GM21529 (cell line): ENCODE measurements at regions not wholly inside any gene's neighbourhood (a gene's known extent, or its start where the extent isn't known, plus 50 kb on each side); places are given as distances from the start of the nearest gene placed in this dataset.
"Not testable (repeated sequence)": the region's sequence is repeated elsewhere in the genome, so short reads cannot be mapped to it uniquely, and the experiment has no call there.

Source experiments
- ATAC-seq: cut with Tn5 transposase; IDR thresholded peaks from one replicate; pipeline ENCODE4 v1.9.1; 2021; ENCODE audit not compliant: unreplicated experiment

DNA sequence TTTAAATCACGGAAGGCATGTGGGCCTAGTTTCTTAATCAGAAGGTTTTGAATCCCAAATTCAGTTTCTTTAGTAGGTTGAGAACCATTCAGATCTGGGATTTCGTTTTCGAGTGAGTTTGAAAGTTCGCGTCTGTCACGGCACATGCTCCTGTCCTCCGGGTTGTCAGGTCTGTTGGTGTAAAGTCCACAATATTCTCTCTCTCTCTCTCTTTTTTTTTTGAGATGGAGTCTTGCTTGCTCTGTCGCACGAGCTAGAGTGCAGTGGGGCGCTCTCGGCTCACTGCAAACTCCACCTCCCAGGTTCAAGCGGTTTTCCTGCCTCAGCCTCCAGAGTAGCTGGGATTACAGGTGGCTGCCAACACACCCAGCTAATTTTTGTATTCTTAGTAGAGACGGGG lies 4390.6 kb upstream of the TPTE start:
- ATAC-seq: not testable (repeated sequence)

DNA sequence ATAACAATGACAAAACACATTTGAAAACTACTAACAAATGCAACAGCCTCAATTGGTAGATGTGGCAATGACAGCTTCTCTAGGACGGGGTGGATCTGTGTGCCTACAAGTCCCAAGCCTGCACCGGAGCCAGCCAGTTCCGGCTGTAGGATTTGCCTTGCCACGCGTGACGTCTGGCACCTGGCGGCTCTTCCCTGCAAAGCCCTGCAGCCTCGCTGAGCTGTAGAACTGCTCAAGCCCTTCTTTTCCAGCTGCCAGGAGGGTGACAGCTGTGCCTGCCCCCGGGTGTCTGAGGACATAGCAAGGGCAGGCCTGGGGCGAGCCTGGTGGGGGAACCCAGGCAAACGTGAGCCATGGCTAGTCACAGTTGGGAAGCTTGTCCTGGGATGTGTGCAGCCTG lies 4388.0 kb upstream of the TPTE start:
- ATAC-seq: not testable (repeated sequence)

DNA sequence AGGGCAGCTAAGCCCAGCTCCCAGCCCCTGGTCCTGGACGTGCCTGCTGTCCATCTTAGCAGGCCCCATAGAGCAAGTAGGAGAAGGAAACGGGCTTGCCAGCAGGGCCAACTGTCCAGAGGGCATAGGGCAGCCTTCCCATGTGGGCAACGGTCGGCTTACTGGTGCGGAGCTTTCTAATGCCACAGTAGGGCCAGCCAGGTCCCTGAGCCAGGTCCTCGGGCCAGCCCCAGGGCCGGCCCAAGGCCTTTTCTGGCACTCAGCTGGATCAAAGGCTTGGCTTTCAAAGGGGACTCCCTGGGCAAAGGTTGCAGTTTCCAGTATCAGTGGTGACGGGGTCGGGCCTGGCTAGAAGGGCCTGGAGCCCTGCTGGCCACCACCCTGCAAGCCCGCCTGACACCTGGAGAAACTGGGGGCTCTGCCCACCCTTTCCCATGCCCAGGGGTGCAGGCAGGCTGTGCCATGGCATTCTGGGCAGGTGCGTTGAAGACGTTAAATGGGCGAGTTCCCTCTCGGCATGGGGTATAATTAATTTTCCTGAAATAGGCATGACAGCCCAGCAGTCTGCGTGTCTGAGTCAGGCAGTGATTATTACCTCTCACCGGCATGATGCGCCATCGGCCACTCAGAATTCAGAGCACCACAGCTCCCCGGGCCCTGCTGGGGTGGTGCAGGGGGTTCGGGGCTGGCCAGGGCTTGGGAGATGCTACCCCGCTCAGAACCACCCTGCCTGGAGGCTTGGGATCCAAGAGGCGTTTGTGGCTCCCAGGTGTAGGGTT lies 4387.3 kb upstream of the TPTE start:
- not testable (repeated sequence) for ATAC-seq

DNA sequence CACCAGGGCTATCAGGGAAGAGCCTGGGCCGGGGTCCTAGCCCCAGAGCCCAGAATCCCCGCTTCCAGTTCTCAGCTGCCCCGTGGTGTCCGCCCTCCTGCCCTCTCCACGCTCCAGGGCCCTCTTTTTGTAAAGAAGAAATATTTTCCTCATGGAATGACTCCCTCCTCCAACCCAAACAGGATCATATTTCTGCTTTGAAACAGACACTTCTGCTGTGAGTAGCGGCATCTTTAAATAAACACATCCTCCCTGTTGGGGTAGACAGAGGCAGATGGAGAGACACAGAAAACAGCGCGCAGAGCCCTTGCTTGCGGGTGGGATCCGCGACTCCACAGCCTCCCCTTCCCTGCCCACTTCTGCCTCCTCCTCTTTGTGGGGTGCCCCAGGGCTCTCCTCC lies 4384.7 kb upstream of the TPTE start:
- not testable (repeated sequence) for ATAC-seq

DNA sequence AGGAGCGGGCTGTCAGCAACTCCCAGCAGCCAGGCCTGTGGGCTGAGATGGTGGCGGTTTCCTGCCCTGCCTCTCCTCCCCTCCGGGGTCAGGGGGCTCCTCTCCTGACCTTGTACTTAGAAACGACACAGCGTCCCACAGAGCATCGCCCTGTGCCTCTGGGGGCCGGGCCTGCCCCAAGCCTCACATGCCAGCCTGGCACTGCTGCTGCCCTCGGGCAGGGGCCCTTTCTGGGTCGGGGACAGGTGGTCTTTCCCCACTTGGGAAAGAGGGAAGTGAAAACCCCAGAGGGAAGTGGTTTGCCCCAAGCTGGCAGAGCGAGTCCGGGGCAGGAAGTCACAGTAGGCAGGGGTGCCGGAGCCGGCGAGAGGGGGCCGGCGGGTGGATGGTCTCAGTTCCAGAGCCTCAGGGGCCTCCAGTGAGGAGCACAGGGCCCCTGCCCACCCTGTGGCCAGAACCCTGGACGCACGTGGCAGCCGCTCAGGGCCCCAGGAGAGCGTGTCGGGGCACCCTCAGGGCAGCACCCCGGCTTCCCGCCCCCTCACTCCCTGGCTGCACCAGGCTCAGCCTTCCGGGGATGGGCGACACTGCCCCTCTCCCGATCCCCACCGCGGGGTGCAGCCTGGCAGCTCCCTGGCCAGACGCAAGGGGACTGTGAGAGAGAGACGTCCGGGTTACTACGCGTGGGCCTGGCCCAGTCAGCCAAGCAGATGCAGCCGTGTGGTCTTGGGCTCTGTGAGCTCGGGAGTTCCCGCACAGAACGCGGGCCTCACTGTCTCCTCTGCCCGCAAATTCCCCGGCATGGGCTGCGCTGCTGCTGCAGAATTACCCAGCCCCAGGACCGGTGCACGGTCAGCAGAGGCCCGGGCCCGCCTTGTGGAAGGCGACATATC lies 4382.9 kb upstream of the TPTE start:
- peak; percentile 39 for ATAC-seq

DNA sequence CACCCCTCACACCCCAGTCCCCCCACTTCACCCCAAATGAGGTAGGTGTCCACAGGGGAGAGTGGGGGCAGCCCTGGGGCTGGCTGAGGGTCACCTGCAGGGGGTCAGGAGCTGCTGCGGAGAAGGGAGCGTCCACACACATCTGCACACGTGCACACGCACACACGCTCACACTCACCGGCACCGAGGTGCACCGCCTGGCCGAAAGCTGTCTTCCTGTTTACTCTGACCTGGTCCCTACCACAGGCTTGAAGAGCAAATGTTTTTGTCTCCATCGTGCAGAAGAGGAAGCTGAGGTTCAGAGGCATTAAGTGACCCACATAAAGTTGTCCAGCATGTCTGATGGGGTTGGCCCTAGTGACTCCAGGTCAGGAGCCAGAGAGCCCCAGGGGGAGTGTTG lies 4382.1 kb upstream of the TPTE start:
- not testable (repeated sequence) for ATAC-seq

DNA sequence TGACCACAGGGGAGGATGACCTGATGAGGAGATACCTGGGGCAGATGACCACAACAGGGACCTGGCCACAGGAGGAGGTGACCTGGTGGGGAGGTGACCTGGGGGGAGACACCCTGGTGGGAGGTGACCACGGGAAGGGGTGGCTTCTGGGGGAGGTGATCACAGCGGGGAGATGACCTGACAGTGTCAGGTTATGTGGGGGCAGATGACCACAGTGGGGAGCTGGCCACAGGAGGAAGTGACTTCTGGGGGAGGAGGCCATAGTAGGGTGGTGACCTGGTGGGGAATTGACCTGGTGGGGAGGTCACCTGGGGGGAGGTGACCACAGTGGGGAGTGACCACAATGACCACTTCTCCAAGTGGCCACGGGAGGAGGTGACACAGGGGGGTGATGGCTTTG lies 4381.5 kb upstream of the TPTE start:
- ATAC-seq: not testable (repeated sequence)

DNA sequence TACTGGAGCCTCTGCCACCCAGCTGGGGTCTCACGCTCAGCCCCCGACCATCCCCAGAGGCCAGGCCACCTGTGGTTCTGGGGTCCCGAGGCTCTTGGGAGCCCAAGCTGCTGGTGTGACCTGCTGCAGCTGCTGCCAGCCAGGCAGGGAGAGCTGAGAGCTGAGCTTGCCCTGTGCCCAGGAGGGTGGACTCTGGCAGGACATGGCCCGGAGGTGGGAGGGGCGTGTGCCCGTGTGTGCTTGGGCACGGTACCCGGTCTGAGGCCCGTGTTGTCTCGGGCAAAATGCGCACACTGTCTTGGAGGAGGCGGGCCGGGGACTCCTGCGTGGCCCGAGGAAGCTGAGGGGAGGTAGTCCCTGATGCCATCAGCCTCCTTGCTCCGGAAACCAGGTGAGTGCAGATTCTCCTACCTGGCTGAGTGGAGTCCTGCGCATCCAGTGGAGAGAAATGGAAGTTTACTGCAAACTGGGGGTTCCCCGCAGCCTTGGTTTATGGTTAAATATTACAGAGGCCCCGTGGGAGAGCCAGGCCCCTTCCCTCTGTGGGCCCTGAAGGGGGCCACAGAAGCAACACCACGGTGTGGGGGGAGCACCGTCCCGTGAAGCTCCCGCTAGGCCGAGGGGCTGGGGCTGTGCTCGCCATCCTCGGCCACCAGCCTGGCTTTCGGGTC lies 4380.8 kb upstream of the TPTE start:
- not testable (repeated sequence) for ATAC-seq

DNA sequence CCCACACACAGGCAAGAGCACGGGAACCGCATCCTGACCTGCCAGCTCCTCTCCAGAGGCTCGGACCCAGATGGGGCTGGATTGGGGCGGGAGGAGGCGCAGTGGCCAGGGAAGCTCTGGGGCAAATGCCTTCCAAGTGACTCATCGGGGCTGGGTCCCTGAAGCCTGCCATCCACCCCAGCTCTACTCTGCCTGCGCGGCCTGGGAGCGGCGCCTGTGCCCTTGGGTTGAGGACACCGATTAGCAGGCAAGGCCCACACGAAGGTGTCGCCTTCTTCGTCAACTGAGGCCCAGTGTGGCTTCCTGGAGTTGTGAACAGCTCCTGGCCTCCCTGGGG lies 4380.3 kb upstream of the TPTE start:
- not testable (repeated sequence) for ATAC-seq

DNA sequence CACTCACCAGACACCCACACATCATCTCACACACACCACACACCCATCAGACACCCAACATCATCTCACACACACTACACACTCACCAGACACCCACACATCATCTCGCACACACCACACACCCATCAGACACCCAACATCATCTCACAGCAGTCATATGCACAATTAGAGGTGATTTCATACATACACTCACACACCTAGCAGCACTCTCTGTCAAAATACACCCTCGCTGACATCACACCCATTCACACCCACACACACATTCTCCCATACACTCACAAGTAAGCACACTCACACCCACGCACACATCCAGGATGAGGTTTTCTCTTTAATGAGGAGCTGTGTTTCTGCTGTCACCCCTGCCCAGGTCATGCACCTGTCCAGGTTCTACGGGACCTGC lies 4368.2 kb upstream of the TPTE start:
- not testable (repeated sequence) for ATAC-seq

DNA sequence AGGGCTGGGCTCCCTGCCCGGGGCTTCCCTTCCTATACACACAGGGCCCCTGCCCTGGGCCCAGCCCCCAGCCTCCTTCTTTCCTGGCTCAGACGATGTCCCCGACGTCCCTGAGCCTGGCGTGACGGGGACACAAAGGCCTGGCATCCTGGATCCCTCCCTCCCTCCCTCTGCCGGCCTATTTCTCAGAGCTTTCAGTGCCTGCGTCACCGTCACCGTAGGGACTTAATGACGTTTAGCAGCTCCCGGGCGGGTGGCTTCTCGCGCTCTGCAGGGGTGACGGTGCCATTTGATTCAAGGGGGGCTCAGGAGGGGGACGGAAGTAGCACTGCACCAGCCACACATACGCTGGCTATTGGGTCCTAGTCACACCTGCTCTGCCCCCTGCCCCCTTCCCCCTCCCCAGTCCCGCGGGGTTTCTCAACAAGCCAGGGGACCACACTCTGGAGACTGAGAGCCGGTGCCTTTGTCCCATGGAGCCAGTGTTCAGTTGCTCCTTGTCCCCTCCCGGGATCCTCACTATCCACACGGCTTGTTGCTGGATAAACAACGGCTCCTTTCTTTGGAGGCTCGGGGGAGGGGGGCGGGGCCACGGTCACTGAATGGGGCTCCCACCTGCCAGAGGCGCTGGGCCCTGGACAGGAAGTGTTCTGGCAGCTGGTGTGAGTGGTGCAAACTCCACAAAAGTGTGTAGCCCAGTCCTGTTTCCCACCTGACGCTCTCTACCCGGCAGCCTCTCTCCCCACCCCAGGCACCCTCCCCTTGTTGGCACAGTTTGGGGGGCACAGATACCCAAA lies 4366.7 kb upstream of the TPTE start:
- ATAC-seq: not testable (repeated sequence)

DNA sequence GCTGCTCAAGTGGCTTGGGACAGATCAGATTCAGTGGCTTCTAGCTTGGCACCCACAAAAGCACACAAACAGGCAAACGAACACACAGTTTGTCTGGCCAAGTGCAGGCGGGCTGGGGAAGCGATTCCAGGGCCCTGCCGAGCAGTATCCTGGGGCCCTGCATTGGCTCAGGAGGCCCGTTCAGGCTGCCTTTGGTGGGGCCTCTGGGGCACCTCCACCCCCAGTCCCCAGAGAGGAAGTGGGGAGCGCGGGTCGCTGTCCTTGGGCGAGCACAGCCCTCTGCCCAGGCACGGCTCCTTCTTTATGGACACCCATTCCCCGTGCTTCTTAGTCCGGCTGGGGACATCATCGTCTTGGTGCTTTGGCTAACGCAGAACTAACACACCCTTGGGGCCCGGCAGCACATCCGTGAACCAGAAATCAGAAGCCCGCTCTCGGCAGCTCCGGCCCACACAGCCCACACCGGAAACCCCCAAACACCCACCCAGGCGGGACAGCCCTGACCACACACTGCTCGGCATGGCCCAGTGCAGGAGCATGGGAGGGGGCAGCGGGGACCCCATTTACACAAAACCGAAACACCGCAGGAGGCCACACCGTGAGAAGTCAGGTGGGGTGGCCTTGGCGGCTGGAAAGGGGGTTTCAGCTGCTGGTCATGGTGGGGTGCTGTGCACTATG lies 4364.5 kb upstream of the TPTE start:
- not testable (repeated sequence) for ATAC-seq

DNA sequence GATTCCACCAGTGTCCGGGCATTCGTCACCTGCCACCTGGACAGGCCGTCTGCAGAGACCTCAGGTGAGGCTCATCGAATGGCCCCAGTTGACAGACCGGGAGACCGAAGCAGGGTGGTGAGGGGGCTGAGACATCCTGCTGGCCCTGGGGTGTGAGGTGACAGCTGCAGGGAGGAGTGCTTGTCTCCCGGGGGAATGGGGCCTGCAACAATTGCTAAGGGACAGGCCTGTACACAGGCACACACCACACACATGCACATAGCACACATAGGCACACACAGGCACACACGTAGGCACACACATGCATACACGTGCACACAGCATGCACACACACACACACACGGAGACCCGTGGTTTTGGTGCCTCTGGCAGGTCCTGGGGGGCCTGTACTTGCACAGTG lies 4363.9 kb upstream of the TPTE start:
- ATAC-seq: not testable (repeated sequence)

DNA sequence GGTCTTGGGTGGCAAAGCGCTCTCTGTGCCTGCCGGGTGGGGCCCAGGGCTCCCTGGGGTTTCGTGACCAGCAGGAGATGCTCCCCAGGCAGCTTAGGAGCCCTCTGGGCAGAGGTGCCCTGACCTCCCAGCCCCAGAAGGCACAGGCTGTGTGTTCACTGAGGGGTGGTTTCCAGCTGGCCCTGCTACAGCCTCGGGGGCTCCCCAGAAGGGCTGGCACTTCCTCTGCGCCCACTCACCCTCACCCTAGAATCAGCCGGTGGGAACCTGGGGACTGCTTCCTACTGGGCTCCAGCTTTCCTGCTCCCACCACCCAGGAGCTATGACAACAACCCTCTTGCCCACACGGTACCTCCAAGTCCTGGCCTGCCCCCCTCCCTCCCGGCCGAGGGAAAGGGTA lies 4363.2 kb upstream of the TPTE start:
- not testable (repeated sequence) for ATAC-seq
